IMR-90 (cell line): ENCODE measurements at regions not wholly inside any gene's neighbourhood (a gene's known extent, or its start where the extent isn't known, plus 50 kb on each side); places are given as distances from the start of the nearest gene placed in this dataset.
"Not testable (repeated sequence)": the region's sequence is repeated elsewhere in the genome, so short reads cannot be mapped to it uniquely, and the experiment has no call there.

ENCODE experiments used
- ATAC-seq: fragments of 200-7000 bp; cut with Tn5 transposase; 2 replicates; pipeline ENCODE4 v1.9.1; 2020; ENCODE audit warnings: low read depth, mild to moderate bottlenecking, moderate library complexity
- BruUV-seq: library from RNA; stranded (reverse); fragments of 400-500 nt; replicated peaks from 2 replicates; lab custom pipeline; 2021; lab: Mats Ljungman, UMichigan
- CTCF ChIA-PET: fragments of 300-600 bp; formaldehyde crosslinking; extraction: SDS; loops from one replicate; lab custom pipeline; 2021; ENCODE audit warnings: antibody characterized with exemption; lab: Yijun Ruan, JAX
- POLR2A ChIA-PET: fragments of 300-600 bp; sonication (Branson Sonifier 250); formaldehyde crosslinking; loops from one replicate; lab custom pipeline; 2022; ENCODE audit warnings: antibody characterized with exemption; ENCODE audit not compliant: unreplicated experiment; lab: Charles Lee
- DNase-seq: peaks from one replicate; pipeline ENCODE4 v3.0.0; 2013
- H2AFZ ChIP-seq: replicated peaks from 2 replicates; pipeline ENCODE3; 2013; ENCODE audit warnings: low read length, mild to moderate bottlenecking; ENCODE audit not compliant: poor library complexity
- H2AK5ac ChIP-seq: 2 replicates; pipeline ENCODE4 v1.6.1; 2013; ENCODE audit warnings: low read depth, low read length, inconsistent platforms
- H2AK9ac ChIP-seq: replicated peaks from 2 replicates; pipeline ENCODE3; 2013; ENCODE audit warnings: mild to moderate bottlenecking, low read depth, low read length, moderate library complexity; ENCODE audit not compliant: poor library complexity
- H2BK120ac ChIP-seq: 2 replicates; pipeline ENCODE4 v1.6.1; 2013; ENCODE audit warnings: low read depth, low read length, inconsistent platforms
- H2BK15ac ChIP-seq: 3 replicates; pipeline ENCODE4 v1.6.1; 2013; ENCODE audit warnings: low read depth, low read length, inconsistent platforms
- H2BK20ac ChIP-seq: 2 replicates; pipeline ENCODE4 v1.6.1; 2013; ENCODE audit warnings: low read depth, mild to moderate bottlenecking, inconsistent platforms, low read length, moderate library complexity
- H2BK5ac ChIP-seq: 2 replicates; pipeline ENCODE4 v1.6.1; 2013; ENCODE audit warnings: mild to moderate bottlenecking, low read depth, low read length, inconsistent platforms; ENCODE audit not compliant: poor library complexity, severe bottlenecking
- H3K14ac ChIP-seq: replicated peaks from 2 replicates; pipeline ENCODE4 v1.6.1; 2013; ENCODE audit warnings: low read depth, low read length, inconsistent platforms
- H3K18ac ChIP-seq: 2 replicates; pipeline ENCODE4 v1.6.1; 2013; ENCODE audit warnings: low read depth, low read length, control low read depth
- H3K23ac ChIP-seq: 2 replicates; pipeline ENCODE4 v1.6.1; 2013; ENCODE audit warnings: low read depth, low read length, inconsistent platforms
- H3K27ac ChIP-seq: 2 replicates; pipeline ENCODE4 v1.5.1; 2013; ENCODE audit warnings: mild to moderate bottlenecking, control low read depth, low read length; ENCODE audit not compliant: insufficient read depth
- H3K27me3 ChIP-seq: 2 replicates; pipeline ENCODE4 v1.6.1; 2013; ENCODE audit warnings: low read length; ENCODE audit not compliant: control insufficient read depth, insufficient read depth
- H3K36me3 ChIP-seq: 2 replicates; pipeline ENCODE4 v1.6.1; 2013; ENCODE audit warnings: low read length, mixed read lengths; ENCODE audit not compliant: control insufficient read depth, insufficient read depth
- H3K4ac ChIP-seq: 2 replicates; pipeline ENCODE4 v1.6.1; 2013; ENCODE audit warnings: low read depth, low read length, inconsistent platforms
- H3K4me1 ChIP-seq: 2 replicates; pipeline ENCODE4 v1.6.1; 2013; ENCODE audit warnings: low read length, mixed read lengths; ENCODE audit not compliant: control insufficient read depth, insufficient read depth
- H3K4me2 ChIP-seq: 2 replicates; pipeline ENCODE4 v1.6.1; 2013; ENCODE audit warnings: low read depth, mild to moderate bottlenecking, control low read depth, low read length, moderate library complexity
- H3K4me3 ChIP-seq: 2 replicates; pipeline ENCODE4 v1.5.1; 2013; ENCODE audit warnings: low read depth, mild to moderate bottlenecking, control low read depth, low read length, moderate library complexity; ENCODE audit not compliant: insufficient read depth
- H3K56ac ChIP-seq: 2 replicates; pipeline ENCODE4 v1.6.1; 2013; ENCODE audit warnings: low read length, inconsistent platforms; ENCODE audit not compliant: insufficient read depth; ENCODE audit errors: extremely low read depth
- H3K79me1 ChIP-seq, 2 experiments: 2 replicates each; pipeline ENCODE4 v1.6.1; 2013; ENCODE audit warnings: low read length in 2 of 2, inconsistent platforms in 1 of 2, low read depth in 1 of 2
- H3K9ac ChIP-seq: 2 replicates; pipeline ENCODE4 v1.6.1; 2013; ENCODE audit warnings: low read depth, low read length, control low read depth
- H3K9me1 ChIP-seq: 2 replicates; pipeline ENCODE4 v1.6.1; 2013; ENCODE audit warnings: low read length, inconsistent platforms; ENCODE audit not compliant: insufficient read depth
- H3K9me3 ChIP-seq: 2 replicates; pipeline ENCODE4 v1.6.1; 2013; ENCODE audit warnings: low read length; ENCODE audit not compliant: control insufficient read depth, insufficient read depth
- H4K20me1 ChIP-seq: 2 replicates; pipeline ENCODE4 v1.6.1; 2013; ENCODE audit warnings: low read length, inconsistent platforms; ENCODE audit not compliant: insufficient read depth
- H4K5ac ChIP-seq: 2 replicates; pipeline ENCODE4 v1.6.1; 2013; ENCODE audit warnings: mild to moderate bottlenecking, low read depth, low read length, control low read depth
- H4K8ac ChIP-seq, 2 experiments: 2 replicates each; pipeline ENCODE4 v1.6.1; 2013; ENCODE audit warnings: low read depth in 2 of 2, low read length in 2 of 2, control low read depth in 1 of 2, inconsistent platforms in 1 of 2
- H4K91ac ChIP-seq: 2 replicates; pipeline ENCODE4 v1.6.1; 2013; ENCODE audit warnings: low read depth, low read length, inconsistent platforms; ENCODE audit not compliant: insufficient read depth
- WGBS, 2 experiments: methylation state at CpG; one replicate each; pipeline versions ENCODE4 v1.1.5 to v1.1.7; 2013; ENCODE audit warnings: missing lambda C conversion rate in 2 of 2; ENCODE audit not compliant: insufficient read length in 1 of 2; ENCODE audit errors: extremely low coverage in 2 of 2; 5-methylcytosine and 5-hydroxymethylcytosine counted together
- dilution Hi-C: fragments of 300-500 bp; cut with HindIII; formaldehyde crosslinking; loops from one replicate; pipeline ENCODE4 v1.14.3; 2018; ENCODE audit warnings: low sequenced_read_pairs; ENCODE audit not compliant: unreplicated experiment
- in situ Hi-C: fragments of 300-500 bp; cut with MboI; formaldehyde crosslinking; loops from 3 replicates; pipeline ENCODE4 v1.14.3; 2019; ENCODE audit warnings: low sequenced_read_pairs, inconsistent platforms, mixed read lengths
- intact Hi-C: fragments of 100-400 bp; cut with micrococcal nuclease; formaldehyde crosslinking; loops from 2 replicates; pipeline ENCODE4 v1.10.0; 2022

- H3K56ac ChIP-seq, H3K14ac ChIP-seq, H4K8ac ChIP-seq, H2BK20ac ChIP-seq, H3K27ac ChIP-seq, BruUV-seq, dilution Hi-C loops, H2AFZ ChIP-seq, H3K27me3 ChIP-seq, H3K79me1 ChIP-seq, H3K36me3 ChIP-seq, H3K18ac ChIP-seq, POLR2A ChIA-PET, H3K9me1 ChIP-seq, intact Hi-C loops, H3K9me3 ChIP-seq, H3K4me3 ChIP-seq, H2AK9ac ChIP-seq, H4K91ac ChIP-seq, DNase-seq, H2BK15ac ChIP-seq, H2BK120ac ChIP-seq, H2BK5ac ChIP-seq, CTCF ChIA-PET, H3K23ac ChIP-seq, H4K5ac ChIP-seq, in situ Hi-C loops, H3K9ac ChIP-seq, H2AK5ac ChIP-seq, H4K20me1 ChIP-seq, H3K4ac ChIP-seq, H3K4me2 ChIP-seq, H3K4me1 ChIP-seq, ATAC-seq: not testable (repeated sequence)
- WGBS, 2 experiments, result no CpG with 5 or more reads among the region's 8 CpGs
These were observed 167.2 kb upstream of the NBPF19 start for GRCh38 chr1:149307640-149308039.

- no CpG with 5 or more reads among the region's 2 CpGs for WGBS, 2 experiments
- H3K4me3 ChIP-seq, H3K23ac ChIP-seq, H4K8ac ChIP-seq, H4K20me1 ChIP-seq, H3K27ac ChIP-seq, CTCF ChIA-PET, H3K27me3 ChIP-seq, H3K18ac ChIP-seq, H2BK20ac ChIP-seq, H3K4me2 ChIP-seq, H3K14ac ChIP-seq, H3K56ac ChIP-seq, H3K4ac ChIP-seq, dilution Hi-C loops, H3K9me1 ChIP-seq, ATAC-seq, H2BK15ac ChIP-seq, POLR2A ChIA-PET, BruUV-seq, H2AK9ac ChIP-seq, H2AFZ ChIP-seq, H4K5ac ChIP-seq, H3K4me1 ChIP-seq, H3K9ac ChIP-seq, intact Hi-C loops, H3K9me3 ChIP-seq, H2BK5ac ChIP-seq, H2BK120ac ChIP-seq, H2AK5ac ChIP-seq, H3K79me1 ChIP-seq, H4K91ac ChIP-seq, in situ Hi-C loops, H3K36me3 ChIP-seq, DNase-seq: not testable (repeated sequence)
These were observed 159.9 kb upstream of the NBPF19 start for GRCh38 chr1:149314921-149315320.
